WTC11 (cell line): ENCODE measurements at regions not wholly inside any gene's neighbourhood (a gene's known extent, or its start where the extent isn't known, plus 50 kb on each side); places are given as distances from the start of the nearest gene placed in this dataset.

ENCODE experiments used
- ATAC-seq: fragments of 200-7000 bp; cut with Tn5 transposase; 2 replicates; pipeline ENCODE4 v1.10.0; 2021; ENCODE audit warnings: mild to moderate bottlenecking, moderate library complexity
- CTCF ChIA-PET: fragments of 300-600 bp; sonication (Branson Sonifier 250); formaldehyde crosslinking; loops from one replicate; lab custom pipeline; 2021; ENCODE audit warnings: antibody characterized with exemption; lab: Charles Lee
- POLR2A ChIA-PET: fragments of 350-600 bp; sonication (Branson Sonifier 250); formaldehyde crosslinking; loops from one replicate; lab custom pipeline; 2021; ENCODE audit warnings: antibody characterized with exemption; lab: Charles Lee
- DNase-seq: peaks from one replicate; pipeline ENCODE4 v3.0.0; 2021; ENCODE audit warnings: low spot score
- H3K27ac Mint-ChIP-seq: 2 replicates; pipeline ENCODE4 v1.8.0; 2021; ENCODE audit warnings: mixed read lengths
- H3K27me3 Mint-ChIP-seq: 2 replicates; pipeline ENCODE4 v1.8.0; 2021; ENCODE audit warnings: low read depth, mild to moderate bottlenecking, moderate library complexity, mixed read lengths
- H3K36me3 Mint-ChIP-seq: 2 replicates; pipeline ENCODE4 v1.8.0; 2021; ENCODE audit warnings: mixed read lengths
- H3K4me1 Mint-ChIP-seq: 2 replicates; pipeline ENCODE4 v1.8.0; 2022; ENCODE audit warnings: mixed read lengths
- H3K4me3 Mint-ChIP-seq: 2 replicates; pipeline ENCODE4 v1.8.0; 2021; ENCODE audit warnings: mild to moderate bottlenecking, moderate library complexity, mixed read lengths
- H3K9me3 Mint-ChIP-seq: 2 replicates; pipeline ENCODE4 v1.8.0; 2021; ENCODE audit warnings: mixed read lengths
- CREM ChIP-seq: sonication (generic); formaldehyde crosslinking; IDR thresholded peaks from 2 replicates; pipeline ENCODE4 v1.8.1; 2022; ENCODE audit warnings: mild to moderate bottlenecking, missing genetic modification reagents, moderate library complexity
- ETV6 ChIP-seq: sonication (generic); formaldehyde crosslinking; IDR thresholded peaks from 2 replicates; pipeline ENCODE4 v1.8.1; 2022; ENCODE audit warnings: mild to moderate bottlenecking, missing genetic modification reagents
- GABPB1 ChIP-seq: sonication (generic); formaldehyde crosslinking; IDR thresholded peaks from 2 replicates; pipeline ENCODE4 v1.8.1; 2023; ENCODE audit warnings: mild to moderate bottlenecking, missing genetic modification reagents
- GTF2I ChIP-seq: fragments of 250-450 bp; sonication (Bioruptor Pico); conservative IDR thresholded peaks from 2 replicates; pipeline ENCODE4 v1.4.0; 2021; ENCODE audit warnings: mild to moderate bottlenecking
- NR2C2 ChIP-seq: sonication (generic); formaldehyde crosslinking; IDR thresholded peaks from 2 replicates; pipeline ENCODE4 v1.8.0; 2022; ENCODE audit warnings: mild to moderate bottlenecking, missing genetic modification reagents
- TEAD1 ChIP-seq: sonication (generic); formaldehyde crosslinking; IDR thresholded peaks from 2 replicates; pipeline ENCODE4 v1.8.0; 2022; ENCODE audit warnings: mild to moderate bottlenecking, missing genetic modification reagents
- TEAD4 ChIP-seq: sonication (generic); formaldehyde crosslinking; IDR thresholded peaks from 2 replicates; pipeline ENCODE4 v1.8.0; 2022; ENCODE audit warnings: mild to moderate bottlenecking, missing genetic modification reagents
- ZNF219 ChIP-seq: sonication (generic); formaldehyde crosslinking; IDR thresholded peaks from 2 replicates; pipeline ENCODE4 v1.8.0; 2023; ENCODE audit warnings: missing genetic modification reagents, mild to moderate bottlenecking, borderline replicate concordance
- ZNF317 ChIP-seq: sonication (generic); formaldehyde crosslinking; IDR thresholded peaks from 2 replicates; pipeline ENCODE4 v1.8.1; 2023; ENCODE audit warnings: low read depth, mild to moderate bottlenecking, moderate library complexity, missing genetic modification reagents, borderline replicate concordance
- TF ChIP-seq, protein P1 (sequence below): sonication (generic); formaldehyde crosslinking; IDR thresholded peaks from 2 replicates; pipeline ENCODE4 v1.8.1; 2023; ENCODE audit warnings: mild to moderate bottlenecking, missing genetic modification reagents
- TF ChIP-seq, protein P2 (sequence below): fragments of 250-450 bp; sonication (Bioruptor Pico); IDR thresholded peaks from 2 replicates; pipeline ENCODE4 v1.9.0; 2021; ENCODE audit warnings: mild to moderate bottlenecking
- TF ChIP-seq, protein P3 (sequence below): sonication (generic); formaldehyde crosslinking; IDR thresholded peaks from 2 replicates; pipeline ENCODE4 v1.8.1; 2022; ENCODE audit warnings: mild to moderate bottlenecking, missing genetic modification reagents, moderate library complexity, borderline replicate concordance
- TF ChIP-seq, protein P4 (sequence below): fragments of 250-450 bp; sonication (Bioruptor Pico); IDR thresholded peaks from 2 replicates; pipeline ENCODE4 v1.8.0; 2021; ENCODE audit warnings: mild to moderate bottlenecking
- TF ChIP-seq, protein P5 (sequence below): sonication (generic); formaldehyde crosslinking; IDR thresholded peaks from 2 replicates; pipeline ENCODE4 v1.8.1; 2023; ENCODE audit warnings: mild to moderate bottlenecking, missing genetic modification reagents, moderate library complexity
- TF ChIP-seq, protein P6 (sequence below): sonication (generic); formaldehyde crosslinking; IDR thresholded peaks from 2 replicates; pipeline ENCODE4 v1.8.1; 2022; ENCODE audit warnings: missing genetic modification reagents, borderline replicate concordance
- TF ChIP-seq, protein P7 (sequence below): sonication (generic); formaldehyde crosslinking; IDR thresholded peaks from 2 replicates; pipeline ENCODE4 v1.8.1; 2023; ENCODE audit warnings: mild to moderate bottlenecking, missing genetic modification reagents, borderline replicate concordance

DNA sequence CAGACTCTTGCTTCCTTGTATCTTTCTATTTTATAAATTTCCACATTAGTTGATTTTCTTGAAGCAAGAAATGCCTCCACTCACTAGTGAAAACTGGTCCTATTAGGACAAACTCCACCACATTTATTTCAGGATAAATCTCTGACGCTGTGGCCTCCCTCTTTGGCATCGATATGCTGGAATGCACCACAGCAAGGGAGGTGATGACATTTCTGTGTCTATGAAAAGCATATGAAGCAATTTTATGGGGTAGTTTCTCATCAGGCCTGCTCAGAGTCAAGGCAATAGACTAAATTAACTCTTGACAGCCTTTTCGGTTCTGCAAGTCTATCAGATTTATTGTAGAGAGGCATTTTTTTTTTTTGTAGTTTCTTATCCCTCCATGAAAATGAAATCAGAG is 304.4 kb downstream of the ZEB1 start:
- Mint-ChIP-seq H3K27ac (no peak overlapping the region), H3K36me3 (peaks cover 35% of the 10 kb centered on the region), H3K27me3 (peaks cover 4% of the 10 kb centered on the region; the same call in 1 of the 2 replicates)
- POLR2A ChIA-PET, result no interaction called here
- no peak for ATAC-seq
- no peak for DNase-seq
- TF ChIP-seq TEAD4 (CRISPR knock-in tag), result no peak
- no peak for TF ChIP-seq GTF2I (CRISPR knock-in tag)
- TF ChIP-seq, protein P1, sequence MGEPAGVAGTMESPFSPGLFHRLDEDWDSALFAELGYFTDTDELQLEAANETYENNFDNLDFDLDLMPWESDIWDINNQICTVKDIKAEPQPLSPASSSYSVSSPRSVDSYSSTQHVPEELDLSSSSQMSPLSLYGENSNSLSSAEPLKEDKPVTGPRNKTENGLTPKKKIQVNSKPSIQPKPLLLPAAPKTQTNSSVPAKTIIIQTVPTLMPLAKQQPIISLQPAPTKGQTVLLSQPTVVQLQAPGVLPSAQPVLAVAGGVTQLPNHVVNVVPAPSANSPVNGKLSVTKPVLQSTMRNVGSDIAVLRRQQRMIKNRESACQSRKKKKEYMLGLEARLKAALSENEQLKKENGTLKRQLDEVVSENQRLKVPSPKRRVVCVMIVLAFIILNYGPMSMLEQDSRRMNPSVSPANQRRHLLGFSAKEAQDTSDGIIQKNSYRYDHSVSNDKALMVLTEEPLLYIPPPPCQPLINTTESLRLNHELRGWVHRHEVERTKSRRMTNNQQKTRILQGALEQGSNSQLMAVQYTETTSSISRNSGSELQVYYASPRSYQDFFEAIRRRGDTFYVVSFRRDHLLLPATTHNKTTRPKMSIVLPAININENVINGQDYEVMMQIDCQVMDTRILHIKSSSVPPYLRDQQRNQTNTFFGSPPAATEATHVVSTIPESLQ (CRISPR knock-in tag), result no peak
- TF ChIP-seq, protein P2, sequence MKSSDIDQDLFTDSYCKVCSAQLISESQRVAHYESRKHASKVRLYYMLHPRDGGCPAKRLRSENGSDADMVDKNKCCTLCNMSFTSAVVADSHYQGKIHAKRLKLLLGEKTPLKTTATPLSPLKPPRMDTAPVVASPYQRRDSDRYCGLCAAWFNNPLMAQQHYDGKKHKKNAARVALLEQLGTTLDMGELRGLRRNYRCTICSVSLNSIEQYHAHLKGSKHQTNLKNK (CRISPR knock-in tag), result no peak
- no peak for TF ChIP-seq ZNF219 (CRISPR knock-in tag)
- no peak for TF ChIP-seq ETV6 (CRISPR knock-in tag)
- TF ChIP-seq, protein P3, sequence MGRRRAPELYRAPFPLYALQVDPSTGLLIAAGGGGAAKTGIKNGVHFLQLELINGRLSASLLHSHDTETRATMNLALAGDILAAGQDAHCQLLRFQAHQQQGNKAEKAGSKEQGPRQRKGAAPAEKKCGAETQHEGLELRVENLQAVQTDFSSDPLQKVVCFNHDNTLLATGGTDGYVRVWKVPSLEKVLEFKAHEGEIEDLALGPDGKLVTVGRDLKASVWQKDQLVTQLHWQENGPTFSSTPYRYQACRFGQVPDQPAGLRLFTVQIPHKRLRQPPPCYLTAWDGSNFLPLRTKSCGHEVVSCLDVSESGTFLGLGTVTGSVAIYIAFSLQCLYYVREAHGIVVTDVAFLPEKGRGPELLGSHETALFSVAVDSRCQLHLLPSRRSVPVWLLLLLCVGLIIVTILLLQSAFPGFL (CRISPR knock-in tag), result no peak
- TF ChIP-seq CREM (CRISPR knock-in tag), result no peak
- TF ChIP-seq, protein P4, sequence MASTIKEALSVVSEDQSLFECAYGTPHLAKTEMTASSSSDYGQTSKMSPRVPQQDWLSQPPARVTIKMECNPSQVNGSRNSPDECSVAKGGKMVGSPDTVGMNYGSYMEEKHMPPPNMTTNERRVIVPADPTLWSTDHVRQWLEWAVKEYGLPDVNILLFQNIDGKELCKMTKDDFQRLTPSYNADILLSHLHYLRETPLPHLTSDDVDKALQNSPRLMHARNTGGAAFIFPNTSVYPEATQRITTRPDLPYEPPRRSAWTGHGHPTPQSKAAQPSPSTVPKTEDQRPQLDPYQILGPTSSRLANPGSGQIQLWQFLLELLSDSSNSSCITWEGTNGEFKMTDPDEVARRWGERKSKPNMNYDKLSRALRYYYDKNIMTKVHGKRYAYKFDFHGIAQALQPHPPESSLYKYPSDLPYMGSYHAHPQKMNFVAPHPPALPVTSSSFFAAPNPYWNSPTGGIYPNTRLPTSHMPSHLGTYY (CRISPR knock-in tag), result no peak
- TF ChIP-seq, all 79 proteins: peak for 0
- H3K9me3 Mint-ChIP-seq, result peaks cover 40% of the 10 kb centered on the region
- no peak overlapping the region for H3K4me3 Mint-ChIP-seq
- peaks cover 11% of the 10 kb centered on the region for H3K4me1 Mint-ChIP-seq
- CTCF ChIA-PET, result no interaction called here

DNA sequence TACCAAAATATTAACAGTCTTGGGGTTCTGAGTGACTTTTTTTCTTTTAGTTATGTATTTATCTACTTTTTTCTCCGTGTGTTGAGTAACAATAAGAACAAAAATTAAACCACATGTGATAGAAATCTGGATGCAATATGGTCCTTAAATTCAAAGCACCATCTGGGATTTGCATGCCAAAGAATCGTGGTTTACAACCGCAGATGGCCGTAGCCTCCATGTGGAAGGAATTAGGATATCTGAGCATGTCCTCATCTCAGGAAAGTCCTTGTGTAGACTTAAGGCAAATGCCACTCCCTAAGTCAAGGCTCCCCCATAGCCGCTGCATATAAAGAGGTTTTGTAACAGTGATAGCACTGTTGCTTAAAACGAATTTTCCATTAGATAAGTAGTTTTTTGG is 304.0 kb downstream of the ZEB1 start:
- no peak overlapping the region for H3K27ac Mint-ChIP-seq
- H3K36me3 Mint-ChIP-seq, result peaks cover 35% of the 10 kb centered on the region
- no peak overlapping the region for H3K4me3 Mint-ChIP-seq
- peaks cover 4% of the 10 kb centered on the region; the same call in 1 of the 2 replicates for H3K27me3 Mint-ChIP-seq
- ATAC-seq (no peak), DNase-seq (no peak)
- ChIA-PET POLR2A (no interaction called here), CTCF (no interaction called here)
- H3K9me3 Mint-ChIP-seq, result peaks cover 35% of the 10 kb centered on the region
- peaks cover 11% of the 10 kb centered on the region for H3K4me1 Mint-ChIP-seq
- TF ChIP-seq CREM (CRISPR knock-in tag), result no peak
- TF ChIP-seq, protein P5, sequence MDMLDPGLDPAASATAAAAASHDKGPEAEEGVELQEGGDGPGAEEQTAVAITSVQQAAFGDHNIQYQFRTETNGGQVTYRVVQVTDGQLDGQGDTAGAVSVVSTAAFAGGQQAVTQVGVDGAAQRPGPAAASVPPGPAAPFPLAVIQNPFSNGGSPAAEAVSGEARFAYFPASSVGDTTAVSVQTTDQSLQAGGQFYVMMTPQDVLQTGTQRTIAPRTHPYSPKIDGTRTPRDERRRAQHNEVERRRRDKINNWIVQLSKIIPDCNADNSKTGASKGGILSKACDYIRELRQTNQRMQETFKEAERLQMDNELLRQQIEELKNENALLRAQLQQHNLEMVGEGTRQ (CRISPR knock-in tag), result no peak
- TF ChIP-seq ZNF317 (CRISPR knock-in tag), result no peak
- TF ChIP-seq GABPB1, result no peak
- TF ChIP-seq, protein P6, sequence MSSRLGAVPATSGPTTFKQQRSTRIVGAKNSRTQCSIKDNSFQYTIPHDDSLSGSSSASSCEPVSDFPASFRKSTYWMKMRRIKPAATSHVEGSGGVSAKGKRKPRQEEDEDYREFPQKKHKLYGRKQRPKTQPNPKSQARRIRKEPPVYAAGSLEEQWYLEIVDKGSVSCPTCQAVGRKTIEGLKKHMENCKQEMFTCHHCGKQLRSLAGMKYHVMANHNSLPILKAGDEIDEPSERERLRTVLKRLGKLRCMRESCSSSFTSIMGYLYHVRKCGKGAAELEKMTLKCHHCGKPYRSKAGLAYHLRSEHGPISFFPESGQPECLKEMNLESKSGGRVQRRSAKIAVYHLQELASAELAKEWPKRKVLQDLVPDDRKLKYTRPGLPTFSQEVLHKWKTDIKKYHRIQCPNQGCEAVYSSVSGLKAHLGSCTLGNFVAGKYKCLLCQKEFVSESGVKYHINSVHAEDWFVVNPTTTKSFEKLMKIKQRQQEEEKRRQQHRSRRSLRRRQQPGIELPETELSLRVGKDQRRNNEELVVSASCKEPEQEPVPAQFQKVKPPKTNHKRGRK, result no peak
- no peak for TF ChIP-seq NR2C2 (CRISPR knock-in tag)
- TF ChIP-seq, protein P2 (CRISPR knock-in tag), result no peak
- TF ChIP-seq, protein P7, sequence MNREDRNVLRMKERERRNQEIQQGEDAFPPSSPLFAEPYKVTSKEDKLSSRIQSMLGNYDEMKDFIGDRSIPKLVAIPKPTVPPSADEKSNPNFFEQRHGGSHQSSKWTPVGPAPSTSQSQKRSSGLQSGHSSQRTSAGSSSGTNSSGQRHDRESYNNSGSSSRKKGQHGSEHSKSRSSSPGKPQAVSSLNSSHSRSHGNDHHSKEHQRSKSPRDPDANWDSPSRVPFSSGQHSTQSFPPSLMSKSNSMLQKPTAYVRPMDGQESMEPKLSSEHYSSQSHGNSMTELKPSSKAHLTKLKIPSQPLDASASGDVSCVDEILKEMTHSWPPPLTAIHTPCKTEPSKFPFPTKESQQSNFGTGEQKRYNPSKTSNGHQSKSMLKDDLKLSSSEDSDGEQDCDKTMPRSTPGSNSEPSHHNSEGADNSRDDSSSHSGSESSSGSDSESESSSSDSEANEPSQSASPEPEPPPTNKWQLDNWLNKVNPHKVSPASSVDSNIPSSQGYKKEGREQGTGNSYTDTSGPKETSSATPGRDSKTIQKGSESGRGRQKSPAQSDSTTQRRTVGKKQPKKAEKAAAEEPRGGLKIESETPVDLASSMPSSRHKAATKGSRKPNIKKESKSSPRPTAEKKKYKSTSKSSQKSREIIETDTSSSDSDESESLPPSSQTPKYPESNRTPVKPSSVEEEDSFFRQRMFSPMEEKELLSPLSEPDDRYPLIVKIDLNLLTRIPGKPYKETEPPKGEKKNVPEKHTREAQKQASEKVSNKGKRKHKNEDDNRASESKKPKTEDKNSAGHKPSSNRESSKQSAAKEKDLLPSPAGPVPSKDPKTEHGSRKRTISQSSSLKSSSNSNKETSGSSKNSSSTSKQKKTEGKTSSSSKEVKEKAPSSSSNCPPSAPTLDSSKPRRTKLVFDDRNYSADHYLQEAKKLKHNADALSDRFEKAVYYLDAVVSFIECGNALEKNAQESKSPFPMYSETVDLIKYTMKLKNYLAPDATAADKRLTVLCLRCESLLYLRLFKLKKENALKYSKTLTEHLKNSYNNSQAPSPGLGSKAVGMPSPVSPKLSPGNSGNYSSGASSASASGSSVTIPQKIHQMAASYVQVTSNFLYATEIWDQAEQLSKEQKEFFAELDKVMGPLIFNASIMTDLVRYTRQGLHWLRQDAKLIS (CRISPR knock-in tag), result no peak
- TF ChIP-seq TEAD1 (CRISPR knock-in tag), result no peak
